ENCODE measurements at regions not wholly inside any gene's neighbourhood (a gene's known extent, or its start where the extent isn't known, plus 50 kb on each side); places are given as distances from the start of the nearest gene placed in this dataset.

DNA sequence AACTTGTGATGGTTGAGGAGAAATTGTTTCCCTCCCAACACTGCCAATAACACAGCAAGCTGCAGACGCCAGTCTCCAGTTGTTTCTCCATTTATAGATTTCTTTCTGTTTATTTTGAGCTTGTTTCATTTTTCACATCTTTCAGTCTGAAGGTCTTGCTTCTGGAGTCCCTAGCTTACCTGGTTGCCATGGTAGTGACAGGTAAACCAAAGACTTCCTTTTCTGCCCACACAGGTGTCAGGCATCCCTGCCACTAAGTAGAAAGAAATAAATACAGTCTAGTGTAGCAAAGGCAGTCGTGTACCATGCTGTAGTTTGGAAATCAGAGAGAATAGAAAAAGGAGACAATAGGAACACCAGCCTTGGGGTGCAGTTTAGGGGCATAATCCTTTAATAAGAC, 82.8 kb downstream of the MARCHF4 start:
- TF ChIP-seq, protein P1, sequence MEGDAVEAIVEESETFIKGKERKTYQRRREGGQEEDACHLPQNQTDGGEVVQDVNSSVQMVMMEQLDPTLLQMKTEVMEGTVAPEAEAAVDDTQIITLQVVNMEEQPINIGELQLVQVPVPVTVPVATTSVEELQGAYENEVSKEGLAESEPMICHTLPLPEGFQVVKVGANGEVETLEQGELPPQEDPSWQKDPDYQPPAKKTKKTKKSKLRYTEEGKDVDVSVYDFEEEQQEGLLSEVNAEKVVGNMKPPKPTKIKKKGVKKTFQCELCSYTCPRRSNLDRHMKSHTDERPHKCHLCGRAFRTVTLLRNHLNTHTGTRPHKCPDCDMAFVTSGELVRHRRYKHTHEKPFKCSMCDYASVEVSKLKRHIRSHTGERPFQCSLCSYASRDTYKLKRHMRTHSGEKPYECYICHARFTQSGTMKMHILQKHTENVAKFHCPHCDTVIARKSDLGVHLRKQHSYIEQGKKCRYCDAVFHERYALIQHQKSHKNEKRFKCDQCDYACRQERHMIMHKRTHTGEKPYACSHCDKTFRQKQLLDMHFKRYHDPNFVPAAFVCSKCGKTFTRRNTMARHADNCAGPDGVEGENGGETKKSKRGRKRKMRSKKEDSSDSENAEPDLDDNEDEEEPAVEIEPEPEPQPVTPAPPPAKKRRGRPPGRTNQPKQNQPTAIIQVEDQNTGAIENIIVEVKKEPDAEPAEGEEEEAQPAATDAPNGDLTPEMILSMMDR (IDR thresholded peaks at IDR 0.05; ENCODE audit: low read depth, low read length, missing input control): no peak
- TF ChIP-seq, protein P2, sequence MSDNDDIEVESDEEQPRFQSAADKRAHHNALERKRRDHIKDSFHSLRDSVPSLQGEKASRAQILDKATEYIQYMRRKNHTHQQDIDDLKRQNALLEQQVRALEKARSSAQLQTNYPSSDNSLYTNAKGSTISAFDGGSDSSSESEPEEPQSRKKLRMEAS (IDR thresholded peaks at IDR 0.05): no peak
- TF ChIP-seq TAF1 (conservative IDR thresholded peaks at IDR 0.05): no peak
- TF ChIP-seq YY1 (IDR thresholded peaks at IDR 0.05): no peak
- no peak for TF ChIP-seq RAD21 (IDR thresholded peaks at IDR 0.05)
- TF ChIP-seq RXRA (IDR thresholded peaks at IDR 0.05): no peak
- TF ChIP-seq SP1 (IDR thresholded peaks at IDR 0.05): no peak
- TF ChIP-seq GABPA (IDR thresholded peaks at IDR 0.05 in 1 of 2, conservative IDR thresholded peaks at IDR 0.05 in 1 of 2): no peak
- TF ChIP-seq, protein P3, sequence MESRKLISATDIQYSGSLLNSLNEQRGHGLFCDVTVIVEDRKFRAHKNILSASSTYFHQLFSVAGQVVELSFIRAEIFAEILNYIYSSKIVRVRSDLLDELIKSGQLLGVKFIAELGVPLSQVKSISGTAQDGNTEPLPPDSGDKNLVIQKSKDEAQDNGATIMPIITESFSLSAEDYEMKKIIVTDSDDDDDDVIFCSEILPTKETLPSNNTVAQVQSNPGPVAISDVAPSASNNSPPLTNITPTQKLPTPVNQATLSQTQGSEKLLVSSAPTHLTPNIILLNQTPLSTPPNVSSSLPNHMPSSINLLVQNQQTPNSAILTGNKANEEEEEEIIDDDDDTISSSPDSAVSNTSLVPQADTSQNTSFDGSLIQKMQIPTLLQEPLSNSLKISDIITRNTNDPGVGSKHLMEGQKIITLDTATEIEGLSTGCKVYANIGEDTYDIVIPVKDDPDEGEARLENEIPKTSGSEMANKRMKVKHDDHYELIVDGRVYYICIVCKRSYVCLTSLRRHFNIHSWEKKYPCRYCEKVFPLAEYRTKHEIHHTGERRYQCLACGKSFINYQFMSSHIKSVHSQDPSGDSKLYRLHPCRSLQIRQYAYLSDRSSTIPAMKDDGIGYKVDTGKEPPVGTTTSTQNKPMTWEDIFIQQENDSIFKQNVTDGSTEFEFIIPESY (IDR thresholded peaks at IDR 0.05): no peak
- no peak for TF ChIP-seq JUND (IDR thresholded peaks at IDR 0.05)
- TF ChIP-seq, protein P4, sequence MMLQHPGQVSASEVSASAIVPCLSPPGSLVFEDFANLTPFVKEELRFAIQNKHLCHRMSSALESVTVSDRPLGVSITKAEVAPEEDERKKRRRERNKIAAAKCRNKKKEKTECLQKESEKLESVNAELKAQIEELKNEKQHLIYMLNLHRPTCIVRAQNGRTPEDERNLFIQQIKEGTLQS (IDR thresholded peaks at IDR 0.05): no peak

All from liver (tissue), 3 donors.